Adrenal gland (tissue), 9 donors: ENCODE measurements at regions not wholly inside any gene's neighbourhood (a gene's known extent, or its start where the extent isn't known, plus 50 kb on each side); places are given as distances from the start of the nearest gene placed in this dataset.

Experiments used
- DNase-seq, 7 donors: peaks; one replicate each; pipeline ENCODE4 v3.0.0-alpha.2; 2019 to 2020
- H3K27ac ChIP-seq, 5 donors: fragments of 200-600 bp; sonication (generic) in 4 of 5; 1 replicate in 3 of 5; 2 replicates in 2 of 5; pipeline versions ENCODE4 v1.5.1 to v1.8.0; 2016 to 2020; ENCODE audit warnings: mild to moderate bottlenecking in 1 of 5
- H3K27me3 ChIP-seq: fragments of 200-600 bp; 2 replicates; pipeline ENCODE4 v1.8.0; 2021
- H3K36me3 ChIP-seq, 2 donors: fragments of 200-600 bp; replicated peaks in 1 of 2; 1 replicate in 1 of 2; 2 replicates in 1 of 2; pipeline versions ENCODE4 v1.5.1 to v1.8.0; 2018 to 2022
- H3K4me1 ChIP-seq, 2 donors: fragments of 200-600 bp; replicated peaks in 1 of 2; 1 replicate in 1 of 2; 2 replicates in 1 of 2; pipeline versions ENCODE4 v1.5.1 to v1.8.0; 2018 to 2021
- H3K4me3 ChIP-seq, 4 donors: fragments of 200-600 bp; sonication (generic) in 3 of 4; one replicate each; pipeline ENCODE4 v1.5.1; 2016 to 2018
- H3K9me3 ChIP-seq, 3 donors: fragments of 200-600 bp; sonication (generic) in 1 of 3; replicated peaks in 1 of 3; 1 replicate in 2 of 3; 2 replicates in 1 of 3; pipeline versions ENCODE4 v1.5.1 to v1.8.0; 2016 to 2021
- CTCF ChIP-seq, 6 experiments: fragments of 450-650 bp in 4 of 6; fragments of 200-600 bp in 2 of 6; sonication (generic) in 1 of 6; IDR thresholded peaks; 1 replicate in 5 of 6; 2 replicates in 1 of 6; pipeline versions ENCODE4 v1.5.1 to v1.8.0; 2016 to 2021; ENCODE audit warnings: antibody characterized with exemption in 6 of 6, mild to moderate bottlenecking in 2 of 6, moderate library complexity in 1 of 6
- POLR2A ChIP-seq, 2 donors: fragments of 450-650 bp; IDR thresholded peaks; one replicate each; pipeline ENCODE4 v1.6.1; 2017; ENCODE audit warnings: antibody characterized with exemption in 2 of 2, mild to moderate bottlenecking in 2 of 2, moderate library complexity in 1 of 2
- WGBS, 4 donors: extraction: QIAGEN DNeasy Blood & Tissue Kit in 2 of 4; methylation state at CpG; one replicate each; pipeline versions ENCODE4 v1.1.5 to v1.1.7; 2013 to 2017; 5-methylcytosine and 5-hydroxymethylcytosine counted together
- intact Hi-C, 2 donors: fragments of 100-400 bp; cut with DNase I; formaldehyde crosslinking; loops; one replicate each; pipeline versions ENCODE4 v1.14.1 to v1.15.0; 2022 to 2023
- donor health status: healthy with polysubstance abuse.
- donor health status: Bipolar disorder and iron deficiency.
- donor health status: DM: yes; HTN: yes; CAD: no.
- donor health status: DM: no; HTN: no; CAD: no.
- donor health status: DM: no; HTN: no; CAD: no.

- DNase-seq = no peak
- intact Hi-C loops = no loop called here
- H3K4me1 ChIP-seq = no peaks in the 10 kb centered on the region
- H3K27ac ChIP-seq = no peak overlapping the region
- H3K27me3 ChIP-seq = no peaks in the 10 kb centered on the region
- no peaks in the 10 kb centered on the region for H3K9me3 ChIP-seq
- H3K36me3 ChIP-seq = no peaks in the 10 kb centered on the region
- H3K4me3 ChIP-seq = no peak overlapping the region
- 84 to 91% (median 90%) methylated on average over 8 of the region's 8 CpGs for WGBS, 4 donors
- TF ChIP-seq CTCF (IDR thresholded peaks at IDR 0.05) = no peak
- no peak for TF ChIP-seq POLR2A (IDR thresholded peaks at IDR 0.05)
Observed at GRCh38 chr6:11290027-11290426, 57.6 kb upstream of the NEDD9 start.

- no peak overlapping the region for H3K4me3 ChIP-seq
- no peaks in the 10 kb centered on the region for H3K4me1 ChIP-seq
- no peaks in the 10 kb centered on the region for H3K9me3 ChIP-seq
- TF ChIP-seq POLR2A (IDR thresholded peaks at IDR 0.05) (no peak), CTCF (IDR thresholded peaks at IDR 0.05) (no peak)
- no peaks in the 10 kb centered on the region for H3K36me3 ChIP-seq
- 78 to 93% (median 92%) methylated on average over 7 of the region's 7 CpGs for WGBS, 4 donors
- no peak overlapping the region for H3K27ac ChIP-seq
- no peak for DNase-seq
- H3K27me3 ChIP-seq = no peaks in the 10 kb centered on the region
- intact Hi-C loops = no loop called here
Observed at GRCh38 chr6:11288065-11288464, 55.6 kb upstream of the NEDD9 start.

- DNase-seq = no peak
- WGBS, 4 donors = 78 to 89% (median 87%) methylated on average over 4 of the region's 4 CpGs
- no peak overlapping the region for H3K4me3 ChIP-seq
- H3K9me3 ChIP-seq = no peaks in the 10 kb centered on the region
- no peaks in the 10 kb centered on the region for H3K4me1 ChIP-seq
- no peak for TF ChIP-seq POLR2A (IDR thresholded peaks at IDR 0.05)
- TF ChIP-seq CTCF (IDR thresholded peaks at IDR 0.05) = no peak
- H3K36me3 ChIP-seq = no peaks in the 10 kb centered on the region
- intact Hi-C loops = no loop called here
- H3K27me3 ChIP-seq = no peaks in the 10 kb centered on the region
- H3K27ac ChIP-seq = no peak overlapping the region
Observed at GRCh38 chr6:11284996-11285395, 52.5 kb upstream of the NEDD9 start.

- intact Hi-C loops = no loop called here
- Histone ChIP-seq H3K27ac (no peak overlapping the region), H3K9me3 (no peaks in the 10 kb centered on the region), H3K27me3 (no peaks in the 10 kb centered on the region), H3K4me1 (no peaks in the 10 kb centered on the region), H3K4me3 (no peak overlapping the region), H3K36me3 (no peaks in the 10 kb centered on the region)
- 76 to 92% (median 88%) methylated on average over 2 of the region's 2 CpGs for WGBS, 4 donors
- DNase-seq = no peak
- no peak for TF ChIP-seq POLR2A (IDR thresholded peaks at IDR 0.05)
- TF ChIP-seq CTCF (IDR thresholded peaks at IDR 0.05) = no peak
Observed at GRCh38 chr6:11283629-11284028, 51.2 kb upstream of the NEDD9 start.
